Anterior cingulate cortex (tissue), 58 donors: ENCODE measurements at regions not wholly inside any gene's neighbourhood (a gene's known extent, or its start where the extent isn't known, plus 50 kb on each side); places are given as distances from the start of the nearest gene placed in this dataset.
"Not testable (repeated sequence)": the region's sequence is repeated elsewhere in the genome, so short reads cannot be mapped to it uniquely, and the experiment has no call there.

Experiments
- DNase-seq, 58 donors: peaks; one replicate each; lab custom pipeline; 2025; lab: John Stamatoyannopoulos, UW

DNA sequence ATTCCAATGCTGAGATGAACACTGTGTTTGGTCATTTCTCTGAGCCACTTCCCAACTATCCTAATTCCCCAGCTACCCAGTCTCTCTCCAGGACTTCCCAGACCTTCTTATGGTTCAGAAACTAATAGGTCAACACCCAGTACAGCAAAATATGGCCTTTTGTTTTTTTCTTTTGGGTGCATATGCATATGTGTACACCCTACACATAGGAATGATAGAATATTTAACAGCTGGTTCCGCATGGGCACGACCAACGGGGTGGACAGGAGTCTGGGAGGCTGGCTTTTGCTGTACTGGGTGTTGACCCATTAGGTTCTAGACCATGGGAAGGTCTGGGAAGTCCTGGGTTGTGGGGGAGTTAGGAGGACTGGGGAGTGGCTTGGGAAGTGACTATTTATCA is 143.9 kb downstream of the MRPS6 start:
- DNase-seq = no peak

DNA sequence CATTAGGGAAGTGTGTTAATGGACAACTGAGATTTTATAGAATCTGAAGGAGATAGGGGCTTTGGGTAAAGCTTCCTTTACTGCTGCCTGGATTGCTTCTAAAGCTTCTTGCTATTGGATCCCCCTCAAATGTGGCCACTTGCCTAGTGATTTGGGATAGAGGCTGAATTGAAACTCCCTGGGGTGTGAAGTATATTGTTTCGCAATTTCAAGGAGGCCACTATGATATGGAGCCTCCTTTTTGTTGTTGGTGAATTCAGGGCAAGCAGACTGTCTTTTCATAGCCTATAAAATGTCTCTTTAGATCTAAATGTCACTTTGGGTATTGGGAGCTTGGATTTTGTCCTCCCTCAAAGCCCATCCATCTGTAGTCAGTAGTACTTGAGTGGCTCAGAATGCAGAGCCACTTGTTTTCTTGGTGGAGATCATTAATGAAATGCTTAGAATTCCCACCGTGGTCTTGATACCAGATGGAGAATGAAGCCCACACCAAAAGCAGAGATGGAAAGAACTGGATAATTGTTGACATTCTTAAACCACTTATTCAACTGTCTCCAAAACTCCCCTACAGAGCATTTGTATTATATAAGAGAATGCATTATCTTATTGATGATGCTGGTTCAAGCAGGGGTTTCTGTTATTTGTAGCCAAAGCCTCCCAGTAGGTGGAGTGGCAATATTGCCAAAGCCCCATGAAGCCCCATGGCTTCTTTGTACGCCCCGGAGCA is 144.3 kb upstream of the KCNE2 start:
- DNase-seq = no peak

DNA sequence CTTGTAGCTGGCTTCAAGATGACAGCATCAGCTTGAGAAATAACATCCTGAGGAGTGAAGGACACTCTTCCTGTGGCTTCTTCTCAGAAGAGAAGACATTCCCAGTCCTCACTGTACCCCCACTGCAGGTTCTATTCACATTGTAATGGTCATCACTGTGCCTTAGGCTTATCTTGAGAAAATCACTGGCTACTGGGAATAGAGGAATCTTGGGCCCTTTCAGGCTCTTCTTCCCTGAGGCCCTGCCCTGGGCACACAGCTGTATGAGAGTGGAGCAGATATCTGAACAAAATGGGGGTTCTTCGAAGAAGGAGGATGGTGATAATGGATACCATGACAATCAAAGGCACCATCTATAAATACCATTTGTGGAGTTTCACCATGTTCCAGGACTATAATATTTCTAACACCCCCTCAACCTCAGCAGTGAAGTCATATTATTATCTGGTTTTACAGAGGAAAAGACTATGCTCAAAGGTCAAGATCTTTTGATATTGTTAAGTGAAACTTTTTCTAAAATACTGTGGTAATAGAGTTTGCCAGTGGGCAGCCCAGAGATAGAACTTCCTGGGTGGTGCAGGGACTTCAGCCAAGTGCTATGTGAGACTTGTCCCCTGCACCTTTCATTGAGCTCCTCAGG is 143.1 kb upstream of the KCNE2 start:
- no peak for DNase-seq

DNA sequence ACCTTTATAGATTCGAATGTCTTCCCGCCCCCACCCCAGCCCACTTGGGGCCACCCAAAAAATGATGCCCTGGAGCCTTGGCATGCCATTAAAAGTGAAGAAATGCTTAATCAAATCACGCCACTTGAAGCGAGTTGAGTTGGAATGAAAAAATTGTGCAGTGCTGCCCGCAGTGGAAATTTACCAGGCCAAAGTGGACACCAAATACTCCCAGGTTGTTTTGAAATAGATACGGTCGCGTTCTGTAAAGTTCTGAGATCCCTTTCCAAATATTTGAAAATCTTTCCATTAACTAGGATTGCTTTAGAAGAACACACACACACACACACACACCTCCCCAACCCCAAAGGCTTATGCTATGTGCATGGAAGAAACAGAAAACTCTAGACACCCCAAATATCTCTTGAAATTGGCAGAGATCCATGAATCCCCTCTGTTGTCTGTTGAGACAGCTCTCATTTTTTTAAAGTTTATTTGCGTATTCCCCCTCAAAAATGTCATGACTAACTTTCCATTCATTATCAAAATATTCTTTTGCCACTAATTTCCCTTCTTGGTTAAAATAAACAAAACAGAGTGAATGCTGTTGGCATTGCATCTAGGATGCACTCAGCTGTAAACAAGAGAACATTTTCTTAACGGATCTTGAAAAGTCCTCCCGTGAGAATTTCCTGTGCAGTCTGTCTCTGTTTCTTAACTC is 142.3 kb upstream of the KCNE2 start:
- DNase-seq = no peak

DNA sequence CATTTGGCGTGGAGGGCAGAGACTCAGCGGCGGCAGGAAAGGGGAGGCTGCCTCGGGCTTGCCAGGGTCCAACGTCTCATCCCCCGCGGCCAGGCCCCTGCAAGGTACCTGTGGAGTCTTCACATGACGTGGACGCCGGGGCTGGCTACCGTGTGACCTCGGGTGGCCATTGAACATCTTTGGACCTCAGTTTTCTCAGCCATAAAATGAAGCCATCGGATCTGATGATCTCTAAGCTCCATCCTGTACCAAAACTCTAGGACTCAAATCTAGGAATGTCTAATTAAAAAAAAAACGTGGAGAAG is 141.8 kb upstream of the KCNE2 start:
- DNase-seq = no peak

DNA sequence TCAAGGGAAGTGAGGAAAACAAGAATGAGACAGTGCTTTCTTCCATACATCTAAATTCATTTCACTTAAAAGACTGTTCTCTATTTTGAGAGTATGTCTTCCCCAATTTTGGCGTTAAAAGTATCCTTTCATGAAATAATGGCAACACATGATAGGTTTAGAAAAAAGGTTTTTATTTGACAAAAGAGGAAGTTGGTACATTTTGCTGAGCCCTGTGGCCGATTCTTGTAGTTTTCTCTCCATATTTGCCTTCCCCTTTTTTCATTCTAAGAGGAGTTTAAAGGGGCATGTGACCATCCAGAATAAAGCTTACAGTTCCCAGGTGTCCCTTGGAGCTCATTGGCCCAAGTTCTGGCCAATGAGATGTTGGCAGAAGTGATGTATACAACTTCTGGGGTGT is 140.4 kb upstream of the KCNE2 start:
- no peak for DNase-seq

DNA sequence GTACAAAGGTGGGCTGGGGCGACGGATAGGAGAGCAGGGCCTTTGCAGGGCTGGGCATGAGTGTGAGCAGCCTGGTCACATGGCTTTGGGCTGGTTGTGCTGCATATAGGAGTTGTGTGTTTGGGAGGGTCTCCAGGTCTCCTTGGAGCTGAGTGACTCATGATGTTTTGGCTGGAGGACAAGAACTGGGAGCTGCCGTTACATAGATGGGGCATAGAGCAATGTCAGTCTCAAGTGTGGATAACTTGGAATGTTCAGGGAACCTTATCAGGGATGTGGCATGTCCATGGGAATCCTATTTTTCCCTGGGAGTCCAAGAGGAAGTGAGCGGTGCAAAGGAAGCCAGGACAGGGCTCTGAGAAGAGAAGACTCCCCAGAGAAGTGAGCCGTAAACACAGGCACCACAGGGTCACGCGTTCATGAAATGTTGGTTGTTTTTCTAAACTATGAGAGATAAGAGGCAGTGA is 136.4 kb upstream of the KCNE2 start:
- DNase-seq = no peak

DNA sequence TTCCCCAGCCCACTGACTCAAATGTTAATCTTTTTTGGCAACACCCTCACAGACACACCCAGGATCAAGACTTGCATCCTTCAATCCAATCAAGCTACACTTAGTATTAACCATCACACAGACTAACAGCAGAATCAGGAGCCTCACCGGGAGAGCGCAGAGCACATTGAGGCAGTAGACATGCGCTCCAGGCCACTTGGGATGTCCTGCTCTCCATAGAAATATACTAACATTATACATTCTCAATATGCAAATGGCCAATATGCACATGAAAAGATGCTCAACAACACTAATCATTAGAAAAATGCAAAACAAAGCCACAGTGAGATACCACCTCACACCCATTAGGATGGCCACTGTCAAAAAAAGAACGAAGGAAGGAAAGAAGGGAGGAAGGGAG is 135.0 kb upstream of the KCNE2 start:
- DNase-seq = no peak

DNA sequence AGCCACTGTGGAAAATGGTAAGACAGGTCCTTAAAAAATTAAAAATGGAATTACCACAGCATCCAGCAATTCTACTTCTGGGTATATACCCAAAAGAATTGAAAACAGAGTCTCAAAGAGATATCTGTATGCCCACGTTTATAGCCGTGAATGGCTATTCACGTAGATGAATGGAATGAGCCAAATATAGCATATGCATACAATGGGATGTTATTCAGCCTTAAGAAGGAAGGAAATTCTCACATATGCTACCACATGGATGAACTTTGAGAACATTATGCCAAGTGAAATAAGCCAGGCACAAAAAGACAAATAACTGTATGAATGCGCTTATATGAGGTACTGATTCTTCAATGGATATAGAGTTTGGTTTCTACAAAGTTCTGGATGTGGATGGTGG is 134.5 kb upstream of the KCNE2 start:
- no peak for DNase-seq

DNA sequence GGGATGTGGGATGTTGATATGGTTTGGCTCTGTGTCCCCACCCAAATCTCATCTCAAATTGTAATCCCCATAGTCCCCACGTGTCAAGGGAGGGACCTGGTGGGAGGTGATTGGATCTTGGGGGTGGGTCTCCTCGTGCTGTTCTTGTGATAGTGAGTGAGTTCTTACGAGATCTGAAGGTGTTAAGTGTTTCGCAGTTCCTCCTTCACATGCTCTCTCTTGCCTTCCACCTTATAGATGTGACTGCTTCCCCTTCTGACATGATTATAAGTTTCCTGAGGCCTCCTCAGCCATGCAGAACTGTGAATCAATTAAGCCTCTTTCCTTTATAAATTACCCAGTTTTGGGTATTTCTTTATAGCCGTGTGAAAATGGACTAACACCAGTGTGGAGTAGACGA is 130.1 kb upstream of the KCNE2 start:
- not testable (repeated sequence) for DNase-seq

DNA sequence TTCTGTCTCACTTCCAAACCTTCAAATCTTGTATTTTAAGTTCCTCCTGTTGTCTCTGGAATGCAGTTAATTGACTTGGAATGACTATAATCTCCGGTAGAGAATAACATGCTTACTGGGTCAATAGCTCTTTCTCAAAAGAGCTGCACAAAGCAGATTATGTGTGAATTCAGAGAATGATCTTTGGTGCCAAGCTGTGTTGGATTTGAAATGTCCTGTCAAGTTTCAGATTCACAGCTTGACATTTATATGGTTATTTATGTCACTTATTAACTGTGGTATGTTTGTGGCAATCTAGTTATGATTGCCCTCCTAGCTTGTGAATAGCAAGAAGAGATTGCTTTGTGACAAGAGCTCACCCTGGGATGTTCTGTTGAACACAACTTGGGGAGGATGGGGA is 128.3 kb upstream of the KCNE2 start:
- no peak for DNase-seq

DNA sequence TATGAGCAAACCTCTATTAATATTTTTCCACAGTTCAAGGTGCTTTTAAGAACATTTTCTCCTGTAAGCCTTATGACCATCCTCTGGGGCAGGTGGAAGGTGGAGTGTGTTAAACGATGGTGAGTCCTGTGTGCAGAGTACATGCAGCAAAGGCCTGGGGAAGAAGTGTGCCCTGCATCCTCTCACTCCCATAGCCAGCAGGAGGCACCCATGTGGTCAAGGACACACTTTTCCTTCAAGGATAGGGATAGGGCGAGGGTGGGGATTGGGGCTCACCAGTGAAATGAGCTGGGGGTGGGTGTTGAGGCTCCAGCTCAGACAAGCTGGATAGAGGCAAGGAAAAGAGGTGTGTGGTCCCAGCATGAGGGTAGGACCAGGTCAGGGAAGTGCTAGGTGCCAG is 120.8 kb upstream of the KCNE2 start:
- DNase-seq = no peak

DNA sequence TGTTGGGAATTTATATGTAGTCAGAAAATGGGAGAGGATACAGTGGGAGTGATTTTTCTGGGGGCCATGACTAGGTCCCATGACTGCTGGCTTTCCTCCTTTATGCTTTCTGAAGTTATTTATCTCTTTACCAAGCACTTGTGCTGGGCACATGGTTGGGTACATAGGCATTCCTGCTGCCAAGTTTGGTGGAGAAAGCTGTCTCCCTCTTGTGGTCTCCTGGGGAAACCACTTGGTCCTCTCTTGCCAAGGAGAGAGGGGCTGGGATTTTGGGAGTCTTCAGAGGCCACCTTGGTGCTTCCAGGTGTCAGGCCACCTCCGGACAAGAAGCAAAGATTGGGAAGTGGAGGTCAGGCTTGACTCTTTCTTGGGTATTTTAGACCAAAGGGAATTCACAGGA is 120.2 kb upstream of the KCNE2 start:
- DNase-seq = no peak

DNA sequence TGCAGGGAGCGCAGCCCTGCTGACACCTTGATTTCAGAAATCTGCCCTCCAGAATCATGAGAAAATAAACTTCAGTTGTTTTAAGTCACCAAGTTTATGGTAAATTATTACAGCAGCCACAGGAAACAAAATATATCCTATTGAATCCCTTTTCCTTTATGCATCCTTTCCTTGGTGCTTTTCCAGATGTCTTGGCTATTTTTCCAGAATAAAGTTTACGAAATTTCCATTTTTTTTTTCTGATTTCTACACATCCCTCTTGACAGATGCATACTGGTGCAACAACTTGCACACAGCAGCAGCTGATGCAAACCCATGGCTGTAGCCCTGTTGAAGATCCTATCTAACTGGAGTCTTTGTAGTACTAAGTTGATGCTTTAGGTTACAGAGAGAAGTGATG is 111.1 kb upstream of the KCNE2 start:
- no peak for DNase-seq

DNA sequence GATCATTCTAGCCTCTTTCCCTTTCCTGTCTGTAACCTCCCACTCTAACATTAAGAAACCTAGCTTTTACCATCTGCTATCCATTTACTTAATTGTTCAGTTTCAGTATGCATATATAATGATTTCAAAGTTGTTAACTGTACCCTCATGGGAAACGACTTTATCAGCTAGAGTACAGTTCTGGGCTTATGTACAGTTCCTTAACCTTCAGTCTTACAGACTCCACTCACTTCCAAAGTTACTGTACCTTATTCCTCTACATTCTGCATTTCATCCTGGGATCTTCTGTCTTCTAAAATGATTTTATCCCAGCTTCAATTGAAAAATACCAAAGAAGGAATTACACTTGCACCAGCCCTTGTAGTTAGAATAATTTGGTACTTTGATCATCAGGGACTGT is 108.7 kb upstream of the KCNE2 start:
- no peak for DNase-seq

DNA sequence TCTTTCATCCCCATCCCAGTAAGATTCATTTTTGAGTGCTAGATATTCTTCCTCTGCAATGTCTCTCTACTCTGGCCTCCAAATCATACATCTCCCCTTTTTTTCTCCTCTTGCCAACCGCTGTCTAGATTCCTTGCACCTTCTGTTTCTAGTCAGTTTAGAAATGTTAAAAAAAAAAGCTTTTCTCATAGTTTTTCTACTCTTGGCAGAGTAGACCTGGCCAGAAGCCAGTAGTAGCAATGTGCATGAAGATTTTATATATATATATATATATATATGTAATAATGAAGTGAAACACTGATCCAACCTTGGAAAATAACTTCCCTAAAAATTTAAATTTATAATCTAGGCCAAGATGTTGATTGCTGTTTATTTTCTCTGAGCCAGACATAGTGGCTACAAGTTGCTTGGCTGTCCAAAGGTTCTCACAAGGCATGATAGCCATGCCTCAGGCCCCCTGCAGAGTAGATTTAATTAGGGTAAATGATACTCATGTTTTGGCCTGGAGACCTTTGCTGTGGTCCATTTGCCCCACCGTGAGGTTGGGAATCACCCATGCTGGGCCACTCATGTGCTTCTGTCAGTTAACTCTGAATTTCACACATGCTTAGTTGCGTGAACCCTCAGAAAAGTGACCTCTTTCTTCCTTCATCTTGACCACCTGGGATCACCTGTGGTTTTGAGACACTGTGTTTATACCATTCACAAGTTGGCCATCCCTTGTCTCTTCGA is 103.4 kb upstream of the KCNE2 start:
- no peak for DNase-seq

DNA sequence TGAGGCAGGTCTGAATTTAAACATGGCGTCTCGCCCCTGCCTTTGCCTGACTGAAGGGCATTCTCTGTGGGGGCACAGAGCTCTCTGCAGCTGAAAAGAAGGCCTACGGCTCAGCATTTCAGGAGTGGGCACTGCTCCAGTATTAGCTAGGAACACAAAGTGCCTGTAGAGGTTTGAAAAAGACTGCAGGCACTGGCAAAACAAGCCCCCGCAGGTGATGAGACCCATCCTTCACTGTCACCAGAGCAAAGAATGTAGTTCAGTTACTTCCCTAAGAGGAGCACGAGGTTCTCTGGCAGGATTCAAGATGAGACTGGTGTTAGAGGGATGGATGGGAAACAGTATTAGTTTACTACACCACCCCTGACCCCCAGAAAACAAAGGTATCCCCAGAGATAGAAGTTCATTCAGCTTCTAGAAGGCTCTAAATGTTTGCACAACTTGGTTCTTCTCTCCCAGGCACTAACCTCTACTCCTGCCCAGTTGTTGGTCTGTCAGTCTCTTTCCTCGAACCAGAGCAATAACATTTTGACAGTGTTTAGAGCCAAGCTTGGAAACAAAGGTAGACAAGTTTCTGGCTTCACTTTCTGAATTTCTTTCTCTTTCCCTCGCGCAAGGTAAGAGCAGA is 101.9 kb upstream of the KCNE2 start:
- DNase-seq = no peak

DNA sequence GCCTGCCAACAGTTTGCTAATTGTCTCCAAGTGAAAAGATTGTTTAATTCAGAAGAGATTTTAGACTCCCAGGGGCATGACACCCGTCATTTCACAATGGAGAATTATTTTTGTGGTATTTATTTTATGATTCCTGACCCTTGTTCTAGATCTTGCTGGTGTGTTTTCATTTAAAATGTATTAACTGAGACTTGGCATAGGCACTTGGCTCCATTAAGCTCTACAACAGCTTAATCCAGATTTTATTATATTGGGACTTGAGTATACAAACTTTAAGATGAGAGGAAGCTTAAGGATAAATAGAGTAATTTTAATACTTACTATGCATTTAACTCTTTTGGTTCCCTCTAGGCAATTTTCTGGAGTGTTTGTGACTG is 101.3 kb upstream of the KCNE2 start:
- no peak for DNase-seq

DNA sequence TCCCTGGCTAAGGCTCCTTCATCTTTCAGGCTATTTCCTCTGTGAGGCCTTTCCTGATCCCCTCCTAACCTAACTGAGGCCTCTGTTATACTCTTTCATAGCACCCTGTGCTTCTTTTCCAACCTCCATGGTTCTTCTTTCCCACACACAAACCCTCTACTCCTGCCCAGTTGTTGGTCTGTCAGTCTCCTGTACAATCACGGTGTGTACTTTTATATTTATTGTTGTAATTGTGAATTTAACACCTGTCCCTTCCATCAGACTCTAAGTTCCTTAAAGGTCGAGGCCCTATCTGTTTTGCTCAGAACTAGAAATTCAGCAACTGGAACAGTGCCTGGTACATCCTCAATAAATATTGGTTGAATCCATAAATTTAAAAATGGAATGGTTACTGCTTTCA is 100.2 kb upstream of the KCNE2 start:
- DNase-seq = no peak

DNA sequence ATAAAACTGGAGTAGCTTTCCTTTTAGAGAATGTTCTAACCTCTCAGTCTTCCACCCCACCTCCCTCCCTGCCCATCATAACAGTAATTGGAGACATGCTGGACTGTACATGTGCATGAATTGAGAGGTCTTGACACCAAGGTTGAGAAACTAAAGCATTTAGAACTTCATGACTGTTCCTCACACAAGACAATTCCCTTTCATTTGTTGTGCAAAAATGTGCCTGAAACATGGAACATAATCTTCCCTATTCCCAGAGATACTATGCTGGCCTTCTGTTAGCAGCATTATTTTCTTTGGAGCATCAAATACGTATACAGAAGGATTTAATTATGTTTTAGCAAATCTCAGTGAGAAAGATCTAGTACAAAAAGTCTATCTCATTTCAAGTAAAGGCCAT is 97.5 kb upstream of the KCNE2 start:
- no peak for DNase-seq

DNA sequence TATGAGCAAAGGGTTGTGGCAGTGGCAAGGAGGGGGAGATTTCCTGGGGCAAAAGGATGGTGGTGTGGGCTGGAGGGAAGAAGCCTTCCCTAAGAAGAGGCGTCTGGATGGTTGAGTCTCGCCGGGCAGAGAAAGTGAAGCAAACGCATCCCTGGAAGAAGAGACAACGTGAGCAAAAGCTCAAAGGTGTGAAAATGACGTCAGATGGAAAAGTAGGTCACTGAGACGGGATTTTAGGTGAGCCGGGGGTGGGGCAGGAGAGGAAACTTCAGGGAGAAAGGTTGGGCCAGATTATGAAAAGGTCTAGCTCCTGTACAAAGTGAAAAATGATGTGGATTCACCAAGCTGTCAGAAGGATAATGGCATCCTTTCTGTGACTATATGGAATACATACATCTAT is 95.3 kb upstream of the KCNE2 start:
- no peak for DNase-seq
